HG03196 (cell line): ENCODE measurements at regions not wholly inside any gene's neighbourhood (a gene's known extent, or its start where the extent isn't known, plus 50 kb on each side); places are given as distances from the start of the nearest gene placed in this dataset.
"Not testable (repeated sequence)": the region's sequence is repeated elsewhere in the genome, so short reads cannot be mapped to it uniquely, and the experiment has no call there.

Experiments
- ATAC-seq: cut with Tn5 transposase; IDR thresholded peaks from one replicate; pipeline ENCODE4 v1.9.1; 2021; ENCODE audit not compliant: unreplicated experiment

GRCh38 chr5:113652161-113652560 lies 138.7 kb downstream of the YTHDC2 start:
- no peak for ATAC-seq

- no peak for ATAC-seq
Observed at GRCh38 chr5:113654828-113655227, 141.3 kb downstream of the YTHDC2 start.

GRCh38 chr5:113660206-113660605 lies 146.7 kb downstream of the YTHDC2 start:
- ATAC-seq: no peak

GRCh38 chr5:113660706-113661250 lies 147.3 kb downstream of the YTHDC2 start:
- ATAC-seq: no peak

- ATAC-seq: no peak
Observed at GRCh38 chr5:113663879-113664541, 150.5 kb downstream of the YTHDC2 start.

- no peak for ATAC-seq
Observed at GRCh38 chr5:113673041-113673440, 159.5 kb downstream of the YTHDC2 start.

GRCh38 chr5:113675166-113675565 lies 161.7 kb downstream of the YTHDC2 start:
- ATAC-seq: no peak

GRCh38 chr5:113678202-113678601 lies 164.7 kb downstream of the YTHDC2 start:
- no peak for ATAC-seq

- no peak for ATAC-seq
Observed at GRCh38 chr5:113678924-113679575, 165.6 kb downstream of the YTHDC2 start.

GRCh38 chr5:113680534-113680933 lies 167.0 kb downstream of the YTHDC2 start:
- ATAC-seq: no peak

GRCh38 chr5:113682497-113683136 lies 169.1 kb downstream of the YTHDC2 start:
- ATAC-seq: no peak

- ATAC-seq: no peak
Observed at GRCh38 chr5:113683211-113683610, 169.7 kb downstream of the YTHDC2 start.

- ATAC-seq: no peak
Observed at GRCh38 chr5:113686599-113686998, 173.1 kb downstream of the YTHDC2 start.

GRCh38 chr5:113689647-113690046 lies 176.2 kb downstream of the YTHDC2 start:
- ATAC-seq: no peak

- ATAC-seq: no peak
Observed at GRCh38 chr5:113692466-113692865, 179.0 kb downstream of the YTHDC2 start.

- no peak for ATAC-seq
Observed at GRCh38 chr5:113692891-113693457, 179.5 kb downstream of the YTHDC2 start.

GRCh38 chr5:113693701-113694100 lies 180.2 kb downstream of the YTHDC2 start:
- no peak for ATAC-seq

- ATAC-seq: no peak
Observed at GRCh38 chr5:113694576-113694975, 181.1 kb downstream of the YTHDC2 start.

- no peak for ATAC-seq
Observed at GRCh38 chr5:113703266-113703665, 189.8 kb downstream of the YTHDC2 start.

GRCh38 chr5:113705657-113706056 lies 192.2 kb downstream of the YTHDC2 start:
- ATAC-seq: no peak

GRCh38 chr5:113713051-113713450 lies 199.6 kb downstream of the YTHDC2 start:
- ATAC-seq: no peak

GRCh38 chr5:113715921-113716320 lies 202.4 kb downstream of the YTHDC2 start:
- ATAC-seq: not testable (repeated sequence)
